ENCODE measurements at regions not wholly inside any gene's neighbourhood (a gene's known extent, or its start where the extent isn't known, plus 50 kb on each side); places are given as distances from the start of the nearest gene placed in this dataset.

DNA sequence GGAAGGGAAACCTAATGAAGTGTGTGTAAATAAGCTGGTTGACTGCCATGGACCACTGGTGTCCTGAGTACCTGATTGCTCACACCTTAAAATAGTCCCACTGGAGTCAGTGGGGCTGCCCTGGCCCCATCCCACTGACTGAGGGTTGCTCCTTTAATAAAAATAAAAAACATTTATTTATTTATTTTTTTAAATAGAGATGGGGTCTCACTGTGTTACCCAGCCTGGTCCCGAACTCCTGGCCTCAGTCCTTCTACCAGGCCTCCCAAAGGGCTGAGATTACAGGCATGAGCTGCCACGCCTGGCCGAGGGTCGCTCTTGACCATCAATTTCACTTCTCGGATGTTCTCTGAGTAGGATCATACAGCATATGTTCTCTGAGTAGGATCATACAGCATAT lies 394.2 kb upstream of the IRX2 start:
- no peak for DNase-seq (ENCODE audit: low spot score)

DNA sequence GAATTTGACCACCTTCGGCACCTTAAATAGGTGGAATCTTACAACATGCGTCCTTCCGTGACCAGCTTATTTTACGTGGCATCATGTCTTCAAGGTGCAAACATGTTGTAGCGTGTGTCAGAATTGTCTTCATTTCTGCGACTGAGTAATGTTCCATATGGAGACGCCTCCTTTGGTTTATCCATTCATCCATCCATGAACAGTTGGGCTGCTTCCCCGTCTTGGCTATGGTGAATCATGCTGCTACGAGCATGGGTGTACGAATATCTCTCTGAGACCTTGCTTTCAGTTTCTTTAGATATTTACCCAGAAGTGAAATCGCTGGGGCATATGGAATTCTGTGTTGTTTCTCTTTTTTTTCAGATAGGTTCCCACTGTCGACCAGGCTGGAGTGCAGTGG lies 391.9 kb upstream of the IRX2 start:
- no peak for DNase-seq (ENCODE audit: low spot score)

DNA sequence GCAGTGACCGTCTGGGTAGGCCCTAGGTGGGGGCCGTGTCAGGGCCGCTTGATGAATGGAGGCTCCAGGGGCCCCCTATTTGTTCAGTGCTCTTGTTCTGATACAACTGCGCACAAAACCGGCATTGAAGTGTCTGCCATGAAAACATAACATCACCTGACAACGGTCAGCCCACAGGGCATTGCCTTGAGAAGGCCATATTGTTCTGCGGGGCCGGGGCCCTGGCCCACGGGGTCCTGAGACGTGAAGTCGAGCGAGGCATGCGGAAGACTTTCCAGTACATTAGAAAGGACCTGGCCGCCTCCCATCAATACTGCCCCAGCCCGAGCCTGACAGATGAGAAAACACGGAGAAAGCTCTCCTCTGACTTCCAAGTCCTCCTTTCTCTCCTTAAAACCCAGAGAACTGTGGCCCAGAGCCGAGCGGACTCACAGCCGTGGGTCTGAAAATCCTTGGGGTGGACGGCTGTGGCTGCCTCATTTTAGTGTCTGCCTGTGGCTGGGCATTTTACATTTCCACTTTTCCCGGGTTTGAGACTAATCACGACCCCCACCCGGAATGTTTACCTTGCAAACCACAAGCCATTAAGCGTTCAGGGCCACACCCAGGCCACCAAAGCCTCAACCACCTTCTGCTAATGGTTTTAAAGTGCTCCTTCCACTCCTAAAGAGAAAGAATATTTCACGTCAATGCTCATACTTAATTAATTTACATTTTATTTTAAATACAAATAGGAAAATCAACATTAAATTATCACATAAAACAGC lies 391.0 kb upstream of the IRX2 start:
- DNase-seq (ENCODE audit: low spot score), result peak; percentile 38

DNA sequence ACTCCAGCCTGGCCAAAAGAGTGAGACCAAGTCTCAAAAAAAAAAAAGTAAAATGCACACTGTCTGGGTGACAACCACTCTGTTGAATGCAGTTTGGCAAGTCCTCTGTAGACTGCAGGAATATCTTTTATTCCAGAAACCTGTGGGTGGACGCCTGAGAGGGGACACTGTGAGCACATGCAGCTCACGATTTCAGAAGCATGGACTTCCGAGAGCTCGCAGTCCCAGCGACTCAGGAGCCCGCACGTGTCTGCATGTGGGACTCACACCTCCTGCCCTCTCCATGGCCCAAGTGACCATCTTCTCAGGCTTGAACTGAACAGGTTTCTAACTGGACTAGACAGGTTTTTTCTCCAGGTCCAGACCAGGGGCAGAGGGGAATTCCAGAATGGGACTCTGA lies 388.6 kb upstream of the IRX2 start:
- DNase-seq (ENCODE audit: low spot score), result no peak

DNA sequence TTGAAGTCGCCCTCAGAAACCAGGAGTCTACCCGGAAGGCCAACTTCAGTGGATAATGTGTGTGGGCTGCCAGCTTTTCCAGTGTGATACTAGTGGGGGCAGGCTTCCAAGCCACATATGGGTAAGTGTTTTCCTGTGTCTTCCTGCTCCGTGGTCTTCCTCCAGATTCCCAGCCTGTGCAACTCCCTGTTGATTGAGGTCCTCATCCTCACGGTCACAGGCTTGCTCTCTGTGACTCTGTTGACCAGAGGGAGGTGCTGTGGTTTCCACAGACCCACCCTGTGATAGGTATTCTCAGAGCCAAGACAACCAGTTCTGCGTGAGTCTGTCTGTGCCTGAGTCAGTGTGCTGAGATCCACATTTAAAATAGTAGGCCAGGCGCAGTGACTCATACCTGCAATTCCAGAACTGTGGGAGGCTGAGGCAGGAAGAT lies 388.0 kb upstream of the IRX2 start:
- DNase-seq (ENCODE audit: low spot score), result peak; percentile 86

DNA sequence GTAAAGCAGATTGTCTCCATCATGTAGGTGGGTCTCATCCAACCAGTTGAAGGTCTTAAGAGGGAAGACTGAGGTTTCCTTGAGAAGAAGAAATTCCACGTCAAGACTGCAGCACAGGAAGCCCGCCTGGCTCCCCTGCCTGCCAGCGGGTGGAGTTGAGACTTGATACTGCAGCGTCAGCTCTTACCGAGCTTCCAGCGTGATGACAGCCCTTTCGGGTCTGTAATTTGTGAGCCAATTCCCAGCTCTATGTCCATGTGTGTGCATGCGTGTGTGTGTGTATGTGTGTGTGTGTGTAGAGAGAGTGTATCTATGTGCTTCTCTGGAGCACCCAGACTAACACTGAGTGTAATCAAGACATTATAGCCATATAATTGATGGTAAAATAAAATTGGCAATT lies 379.7 kb upstream of the IRX2 start:
- no peak for DNase-seq (ENCODE audit: low spot score)

DNA sequence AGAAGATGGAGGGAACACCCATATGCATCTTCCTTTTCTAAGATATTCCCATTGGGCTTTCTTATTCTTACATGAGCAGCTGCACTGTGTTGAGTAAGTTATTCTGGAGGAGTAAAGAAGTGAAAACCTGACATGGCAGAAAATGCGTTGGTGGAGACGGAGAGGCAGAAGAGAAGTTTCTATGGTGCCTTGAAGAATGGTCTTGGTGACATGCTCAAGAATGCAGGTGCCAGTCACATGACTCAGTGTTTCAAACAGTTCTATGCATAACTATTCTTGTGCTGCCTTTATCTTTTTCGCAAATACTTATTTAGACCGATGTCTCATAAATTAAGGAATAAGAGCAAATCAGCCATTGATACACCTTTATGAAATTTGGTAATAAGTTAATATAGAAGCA lies 377.8 kb upstream of the IRX2 start:
- no peak for DNase-seq (ENCODE audit: low spot score)

DNA sequence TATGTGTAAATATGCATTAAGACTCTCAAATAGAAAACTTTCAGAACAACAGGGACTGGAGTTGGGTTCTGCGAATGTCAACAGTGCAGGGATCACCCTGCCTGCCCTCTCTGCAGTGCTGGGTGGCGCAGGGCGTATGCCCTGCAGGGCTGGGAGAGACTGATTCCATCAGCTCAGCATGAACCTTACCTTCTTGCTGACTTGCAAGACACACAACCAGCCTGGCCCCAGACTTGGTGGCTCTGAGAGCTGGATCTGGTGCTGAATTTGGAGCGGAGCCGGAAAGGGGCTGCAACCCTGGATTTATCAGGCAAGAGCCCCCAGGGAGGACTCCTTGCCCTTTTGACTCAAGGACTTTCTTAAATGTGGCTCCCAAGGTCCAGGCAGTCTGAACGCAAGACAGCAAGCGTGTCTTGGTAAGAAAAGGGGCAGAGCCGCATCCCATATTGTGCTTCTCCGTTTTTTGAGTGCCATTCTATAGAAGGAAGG lies 376.0 kb upstream of the IRX2 start:
- no peak for DNase-seq (ENCODE audit: low spot score)

DNA sequence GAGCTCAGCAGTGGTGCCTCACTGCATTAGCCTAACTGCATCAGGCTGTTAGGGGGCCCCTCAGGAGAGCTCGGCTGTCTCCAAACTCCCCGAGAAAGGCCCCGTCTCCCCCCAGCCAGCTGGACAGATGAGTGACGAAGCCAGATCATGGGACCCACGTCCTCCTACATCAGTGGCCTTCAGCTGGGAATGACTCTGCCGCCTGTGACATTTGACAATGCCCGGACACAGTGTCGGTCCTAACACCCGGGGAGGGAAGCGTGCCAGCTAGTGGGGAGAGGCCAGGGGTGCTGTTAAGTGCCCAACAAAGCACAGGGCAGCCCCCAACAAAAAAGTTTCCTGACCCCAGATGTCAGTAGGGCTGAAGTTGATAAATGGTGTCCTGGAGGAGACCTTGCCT lies 375.2 kb upstream of the IRX2 start:
- DNase-seq (ENCODE audit: low spot score), result no peak

DNA sequence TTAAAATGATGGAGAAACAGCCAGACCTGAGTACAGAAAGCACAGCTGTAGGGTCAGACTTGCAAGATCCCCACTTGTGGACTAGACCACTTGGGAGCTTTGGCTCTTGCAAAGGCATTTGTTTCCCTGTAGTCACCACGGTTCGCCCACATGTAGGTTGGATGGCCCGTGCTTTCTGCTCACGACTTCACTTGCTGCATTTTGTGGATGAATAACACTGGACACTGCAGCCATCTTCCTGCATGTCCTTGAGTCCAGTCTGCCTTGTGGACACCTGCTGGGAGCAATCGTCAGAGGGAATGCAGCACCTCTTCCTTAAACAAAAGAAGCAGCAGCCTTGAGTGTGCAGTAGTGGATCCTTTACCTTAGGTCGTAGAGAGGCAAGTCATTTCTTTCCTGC lies 372.9 kb upstream of the IRX2 start:
- no peak for DNase-seq (ENCODE audit: low spot score)

DNA sequence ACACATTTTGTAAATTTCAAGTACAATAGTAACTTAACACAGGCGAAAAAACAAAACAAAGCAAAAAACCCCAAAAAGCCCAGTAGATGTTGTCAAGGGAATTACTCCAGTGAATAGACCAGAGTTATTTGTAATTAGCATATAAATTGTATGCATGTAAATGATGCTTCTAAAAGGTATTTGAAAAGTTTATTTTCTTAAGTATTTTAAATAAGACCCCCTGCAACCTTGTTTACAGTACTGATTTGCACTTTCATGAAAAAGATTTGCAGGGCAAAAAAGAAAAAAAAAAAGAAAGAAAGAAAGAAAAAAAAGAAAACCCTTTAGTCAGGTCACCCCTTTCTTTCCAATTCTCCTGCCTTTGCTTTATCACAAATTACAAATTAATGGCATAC lies 372.3 kb upstream of the IRX2 start:
- DNase-seq (ENCODE audit: low spot score), result no peak

DNA sequence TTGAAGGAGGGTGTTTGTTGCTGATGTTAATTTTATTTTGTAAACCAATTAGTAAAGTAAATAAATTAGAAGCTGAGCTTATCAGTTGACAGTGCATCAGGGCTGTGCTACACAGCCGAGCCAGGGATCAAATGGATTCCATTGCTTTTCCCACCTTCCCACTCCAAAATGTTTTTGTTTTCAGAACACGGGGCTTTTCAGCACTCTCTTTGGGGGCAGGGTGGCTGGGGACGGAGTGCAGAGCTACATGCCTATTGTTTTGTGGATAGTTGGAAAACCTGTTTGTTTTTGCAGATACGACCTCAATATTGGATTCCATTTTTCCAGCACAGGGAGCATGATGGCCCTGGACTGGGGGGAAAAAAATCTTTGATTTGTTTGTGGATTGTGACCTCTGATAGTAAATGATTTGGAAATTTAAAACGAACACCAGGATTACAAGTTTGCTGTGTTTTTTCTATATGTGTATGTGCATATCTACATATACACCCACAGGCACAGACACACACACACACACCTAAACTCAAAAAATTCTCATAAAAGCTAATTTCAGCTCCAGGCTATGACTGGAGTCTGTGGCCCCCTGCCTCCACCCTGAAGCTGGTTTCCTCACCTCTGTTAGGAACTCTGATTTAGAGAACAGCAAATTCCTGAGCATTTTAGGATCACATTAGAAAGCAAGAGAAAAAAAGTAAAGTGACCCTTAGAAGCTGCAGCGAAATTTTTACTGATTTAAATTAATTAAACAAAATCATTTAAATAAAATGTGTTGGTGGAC lies 371.7 kb upstream of the IRX2 start:
- DNase-seq (ENCODE audit: low spot score), result no peak

DNA sequence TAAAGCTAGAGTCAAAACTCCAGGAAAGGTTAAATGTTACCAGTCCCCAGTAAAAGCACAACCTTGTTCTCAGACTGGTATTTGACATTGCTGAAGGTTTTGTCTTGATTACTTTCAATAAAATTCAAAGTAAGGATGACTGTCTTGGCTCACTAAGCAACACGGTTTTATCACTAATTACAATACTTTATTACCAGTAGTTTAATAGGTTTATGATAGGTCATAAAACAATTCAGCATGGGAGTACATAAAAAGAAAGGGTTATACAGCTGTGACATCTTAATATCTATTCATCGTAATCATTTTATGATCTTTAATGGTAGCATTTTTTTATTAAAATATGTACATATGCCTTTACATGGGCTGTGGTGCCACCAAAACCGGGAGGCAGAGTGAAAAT lies 370.7 kb upstream of the IRX2 start:
- DNase-seq (ENCODE audit: low spot score), result no peak

DNA sequence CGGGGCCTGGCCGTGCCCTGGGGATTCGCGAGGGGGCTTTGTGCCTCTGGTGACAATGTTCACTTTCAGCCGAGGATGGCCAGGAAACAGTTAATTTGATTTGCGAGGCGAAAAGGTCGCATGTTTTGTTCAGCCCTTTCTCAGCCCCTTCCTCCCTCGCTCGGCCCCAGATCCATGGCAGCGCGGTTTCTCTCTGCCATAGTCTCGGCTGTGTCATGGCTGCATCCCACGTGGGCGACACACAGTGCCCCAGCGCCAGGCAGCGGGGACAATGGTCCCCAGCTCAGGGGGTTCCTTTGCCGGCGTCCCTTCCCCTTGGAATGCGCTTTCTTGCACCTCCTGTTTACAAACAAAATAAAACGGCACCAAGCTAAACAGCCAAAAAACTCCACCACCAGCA lies 370.3 kb upstream of the IRX2 start:
- no peak for DNase-seq (ENCODE audit: low spot score)

DNA sequence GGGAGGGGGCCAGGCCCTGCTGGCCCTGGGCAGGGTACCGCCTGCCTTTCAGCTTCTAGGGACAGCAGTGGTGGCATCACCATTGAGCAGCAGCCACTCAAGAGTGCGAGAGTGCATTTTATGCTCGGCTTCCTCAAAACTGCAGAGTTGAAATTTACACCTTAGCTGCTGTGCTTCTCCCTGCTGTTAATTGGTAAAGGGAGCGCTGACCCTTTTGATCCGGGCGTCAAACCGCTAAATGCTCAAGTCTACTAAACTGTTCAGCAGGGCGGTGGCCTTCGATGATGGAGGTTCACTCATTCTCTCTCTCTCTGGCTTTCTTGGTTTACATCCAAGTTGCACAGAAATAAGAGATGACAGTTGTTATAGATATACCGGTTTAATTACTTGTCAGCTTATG lies 368.6 kb upstream of the IRX2 start:
- no peak for DNase-seq (ENCODE audit: low spot score)

DNA sequence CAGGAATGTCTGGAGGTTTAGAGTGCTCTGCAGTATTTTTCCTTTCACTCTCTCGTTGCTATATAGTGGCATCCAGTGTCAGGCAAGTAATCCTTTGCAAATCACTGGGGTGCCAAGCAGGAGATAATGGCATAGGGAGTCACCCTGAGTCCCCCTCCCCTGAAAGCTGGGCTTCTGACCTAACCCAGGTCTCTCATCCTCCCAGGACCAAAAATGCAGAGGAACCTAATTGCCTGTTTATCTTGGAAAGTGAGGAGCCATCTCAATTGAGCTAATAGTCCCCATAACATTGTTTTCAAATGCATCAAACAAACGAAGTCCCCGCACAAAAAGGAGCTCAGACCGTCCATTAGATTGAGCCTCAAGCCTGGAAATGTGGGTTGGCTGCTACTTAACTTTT lies 368.0 kb upstream of the IRX2 start:
- no peak for DNase-seq (ENCODE audit: low spot score)

DNA sequence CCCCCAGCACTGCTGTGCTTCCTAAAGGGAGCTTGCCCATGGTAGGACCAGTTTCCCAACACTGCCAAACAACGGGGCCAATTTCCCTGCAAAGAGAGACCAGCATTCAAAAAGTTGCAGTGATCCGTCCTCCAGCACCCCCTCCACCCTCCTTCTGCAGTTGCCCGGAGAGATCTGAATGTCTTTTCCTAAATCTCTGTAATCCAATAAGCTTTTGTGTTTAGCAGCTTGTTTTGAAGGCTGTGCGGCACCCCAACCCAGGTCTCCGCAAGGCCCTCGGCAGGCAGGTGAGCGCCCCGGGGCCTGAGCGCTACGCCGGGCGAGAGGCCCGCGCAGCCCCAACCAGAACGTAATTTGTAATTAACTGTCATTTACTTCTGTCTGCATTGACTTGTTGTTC lies 366.9 kb upstream of the IRX2 start:
- no peak for DNase-seq (ENCODE audit: low spot score)

DNA sequence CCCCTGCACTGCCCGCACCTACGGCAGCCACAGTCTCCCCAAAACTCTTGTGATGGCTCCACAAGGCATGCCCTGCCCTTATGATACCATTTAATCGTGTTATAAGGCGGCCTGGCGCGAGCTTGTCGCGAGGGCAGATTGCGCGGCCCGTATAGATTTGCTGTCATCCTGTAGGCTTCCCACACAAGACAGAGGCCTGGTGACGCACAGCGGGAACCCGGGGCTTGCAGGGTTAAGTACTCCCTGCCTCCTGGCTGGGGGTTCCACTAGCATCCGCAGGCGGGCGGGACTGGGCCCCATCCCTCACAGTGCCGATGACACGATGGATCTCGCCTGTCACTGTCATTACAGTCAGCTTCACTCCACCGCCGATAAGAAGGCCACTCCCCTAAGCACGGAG lies 364.9 kb upstream of the IRX2 start:
- no peak for DNase-seq (ENCODE audit: low spot score)

DNA sequence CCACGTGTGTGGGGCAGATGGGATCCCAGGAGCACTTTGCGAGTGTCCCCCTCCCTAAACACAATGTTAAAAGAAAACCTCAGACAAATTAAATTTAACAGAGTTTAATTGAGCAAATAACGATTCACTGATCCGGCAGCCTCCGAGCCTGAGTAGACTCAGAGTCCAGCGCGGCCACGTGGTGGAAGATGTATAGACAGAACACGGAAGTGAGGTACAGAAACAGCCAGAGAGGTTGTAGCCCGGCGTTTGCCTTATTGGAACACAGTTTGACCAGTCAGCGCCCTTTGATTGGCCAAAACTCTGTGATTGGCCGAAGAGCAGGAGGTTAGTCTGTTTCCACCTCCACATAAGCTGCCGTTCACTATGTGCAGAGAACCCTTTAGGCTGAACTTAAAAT lies 363.0 kb upstream of the IRX2 start:
- no peak for DNase-seq (ENCODE audit: low spot score)

DNA sequence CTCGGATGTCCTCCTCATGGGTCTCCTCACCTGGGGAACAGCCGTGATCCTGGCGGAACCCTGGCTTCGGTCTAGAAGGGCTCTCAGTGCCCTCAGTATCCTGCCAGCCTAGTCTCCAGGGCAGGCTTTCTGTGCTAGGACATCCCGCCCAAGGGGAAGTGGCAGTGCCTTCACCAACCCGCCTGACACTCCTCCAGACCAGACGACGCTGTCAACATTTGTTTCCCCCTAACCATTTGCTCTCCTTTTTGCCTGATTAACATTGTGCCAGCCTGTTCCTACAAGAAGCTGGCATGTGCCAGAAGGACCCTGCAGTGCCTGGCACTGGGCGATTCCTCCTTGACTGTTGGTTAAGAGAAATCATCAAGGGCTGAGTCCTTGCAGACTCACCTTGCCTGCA lies 358.9 kb upstream of the IRX2 start:
- no peak for DNase-seq (ENCODE audit: low spot score)

DNA sequence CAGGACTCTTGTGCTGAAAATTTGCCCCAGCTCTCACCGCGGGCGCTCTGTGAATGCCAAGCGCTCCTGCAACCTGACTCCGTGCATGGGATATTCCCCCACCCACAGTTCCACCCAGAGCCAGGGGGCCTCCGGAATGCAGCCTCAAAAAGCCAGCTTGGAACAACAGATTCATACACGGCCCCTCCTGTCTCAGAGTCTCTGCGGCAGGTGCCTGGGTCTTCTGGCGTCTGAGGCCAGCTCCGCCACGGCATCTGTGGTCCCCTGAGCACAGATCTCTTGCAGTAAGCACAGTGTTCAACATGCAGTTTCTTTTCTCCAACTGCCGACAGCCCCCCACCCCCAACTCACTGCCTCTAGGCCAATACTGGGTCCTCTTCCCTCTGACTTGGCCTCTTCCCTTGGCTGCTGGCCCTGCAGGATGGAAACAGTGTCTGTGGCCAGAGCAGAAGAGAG lies 355.7 kb upstream of the IRX2 start:
- DNase-seq (ENCODE audit: low spot score), result no peak

DNA sequence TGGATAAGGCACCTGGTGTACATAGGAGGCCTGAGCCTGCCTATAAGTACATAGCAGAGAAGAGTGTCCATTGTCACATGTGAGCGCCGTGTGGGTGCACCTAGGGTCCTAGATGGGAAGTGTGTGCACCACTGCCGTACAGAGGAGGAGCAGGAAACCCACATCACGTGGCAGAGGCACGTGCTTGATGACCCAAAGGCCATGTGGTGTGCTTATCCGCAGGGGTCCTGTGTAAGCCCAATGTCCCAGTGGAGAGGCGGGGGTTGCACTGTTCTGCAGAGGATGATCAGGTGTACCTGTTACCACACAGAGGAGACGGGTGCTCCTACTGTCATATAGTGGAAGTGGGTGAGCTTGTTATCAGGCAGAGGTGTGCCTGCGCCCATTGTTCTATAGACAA lies 354.1 kb upstream of the IRX2 start:
- DNase-seq (ENCODE audit: low spot score), result no peak

DNA sequence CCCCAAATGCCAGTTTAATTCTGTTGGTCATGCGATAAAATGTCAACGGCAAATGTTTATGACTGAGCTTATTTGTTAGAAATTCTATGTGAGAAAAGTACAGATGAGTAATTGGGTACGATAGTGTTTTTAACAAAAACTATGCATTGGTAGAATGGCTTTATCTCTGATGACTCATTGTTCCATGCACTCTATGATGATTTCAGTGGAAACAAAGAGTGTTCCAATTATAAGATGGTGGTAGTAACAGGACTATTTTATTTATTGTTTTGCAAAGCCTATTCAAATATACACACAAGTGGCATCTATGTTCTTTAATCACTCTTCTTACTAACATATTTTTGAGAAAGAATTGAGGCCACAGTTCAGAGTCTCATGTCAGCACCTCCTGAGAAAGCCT lies 353.7 kb upstream of the IRX2 start:
- DNase-seq (ENCODE audit: low spot score), result no peak

All from H4 (cell line).